K562 (cell line): ENCODE measurements at regions not wholly inside any gene's neighbourhood (a gene's known extent, or its start where the extent isn't known, plus 50 kb on each side); places are given as distances from the start of the nearest gene placed in this dataset.

ENCODE experiments used
- ATAC-seq: fragments of 200-7000 bp; cut with Tn5 transposase; 3 replicates; pipeline ENCODE4 v1.9.1; 2020; ENCODE audit warnings: moderate library complexity
- BruUV-seq: library from RNA; stranded (reverse); fragments of 400-500 nt; replicated peaks from 2 replicates; lab custom pipeline; 2021; lab: Mats Ljungman, UMichigan
- CTCF ChIA-PET: fragments of 300-600 bp; formaldehyde crosslinking; extraction: SDS; loops from one replicate; lab custom pipeline; 2021; ENCODE audit warnings: low intra/inter-chr PET ratio; lab: Yijun Ruan, JAX
- POLR2A ChIA-PET: fragments of 300-600, 350-650 bp; sonication (Branson Sonifier 250); formaldehyde crosslinking; extraction: SDS; loops from one replicate; lab custom pipeline; 2021; ENCODE audit warnings: antibody characterized with exemption, inconsistent platforms; lab: Yijun Ruan, JAX
- DNase-seq, 4 experiments: peaks; one replicate each; pipeline versions ENCODE4 v3.0.0 to v3.0.0-alpha.2; 2011 to 2018; ENCODE audit warnings: low spot score in 3 of 4, mixed read lengths in 3 of 4; ENCODE audit errors: extremely low read depth in 1 of 4
- FAIRE-seq: peaks from 2 replicates; lab custom pipeline; 2011; peaks lifted over from hg19 to GRCh38; lab: Jason Lieb, UNC
- H2AFZ ChIP-seq: 2 replicates; pipeline ENCODE4 v1.6.0; 2011; ENCODE audit warnings: low read depth, low read length, control low read depth, inconsistent platforms
- H3K27ac ChIP-seq: fragments of 200-600 bp; 3 replicates; pipeline ENCODE4 v1.8.0; 2011; ENCODE audit warnings: low read depth, mild to moderate bottlenecking, control low read depth, inconsistent platforms, low read length, moderate library complexity, mixed read lengths; ENCODE audit errors: extremely low read depth
- H3K27me3 ChIP-seq, 2 experiments: fragments of 300-600 bp in 1 of 2; 2 replicates in 1 of 2; 3 replicates in 1 of 2; pipeline versions ENCODE4 v1.6.0 to v1.8.0; 2011; ENCODE audit warnings: inconsistent platforms in 2 of 2, low read length in 2 of 2, mild to moderate bottlenecking in 1 of 2, mixed read lengths in 1 of 2, moderate library complexity in 1 of 2; ENCODE audit not compliant: control insufficient read depth in 2 of 2, insufficient read depth in 2 of 2
- H3K36me3 ChIP-seq: fragments of 300-600 bp; 3 replicates; pipeline ENCODE4 v1.8.0; 2011; ENCODE audit warnings: mild to moderate bottlenecking, low read length, inconsistent platforms; ENCODE audit not compliant: control insufficient read depth, insufficient read depth
- H3K4me1 ChIP-seq, 2 experiments: fragments of 200-600 bp in 1 of 2; replicated peaks in 1 of 2; 2 replicates in 1 of 2; 3 replicates in 1 of 2; pipeline versions ENCODE4 v1.5.1 to v1.8.0; 2011; ENCODE audit warnings: inconsistent platforms in 2 of 2, low read length in 2 of 2, mild to moderate bottlenecking in 1 of 2, mixed read lengths in 1 of 2, moderate library complexity in 1 of 2; ENCODE audit not compliant: control insufficient read depth in 2 of 2, insufficient read depth in 2 of 2
- H3K4me2 ChIP-seq: 2 replicates; pipeline ENCODE4 v1.6.1; 2011; ENCODE audit warnings: low read length, control low read depth, inconsistent platforms, mixed read lengths; ENCODE audit not compliant: insufficient read depth
- H3K4me3 ChIP-seq: fragments of 200-600 bp; sonication (generic), shearing (Covaris generic); 2 replicates; pipeline ENCODE4 v1.5.1; 2016; ENCODE audit warnings: control low read depth, inconsistent platforms
- H3K79me2 ChIP-seq: fragments of 200-600 bp; 3 replicates; pipeline ENCODE4 v1.8.0; 2011; ENCODE audit warnings: low read length, inconsistent platforms; ENCODE audit not compliant: control insufficient read depth, insufficient read depth
- H3K9ac ChIP-seq, 2 experiments: 2 replicates each; pipeline versions ENCODE4 v1.6.0 to v1.6.1; 2011; ENCODE audit warnings: low read depth in 2 of 2, low read length in 2 of 2, control low read depth in 1 of 2, inconsistent platforms in 1 of 2, mild to moderate bottlenecking in 1 of 2, mixed read lengths in 1 of 2; ENCODE audit not compliant: insufficient read depth in 1 of 2
- H3K9me1 ChIP-seq: one replicate; pipeline ENCODE4 v1.6.0; 2011; ENCODE audit warnings: inconsistent platforms, mild to moderate bottlenecking, low read length, moderate library complexity; ENCODE audit not compliant: control insufficient read depth, insufficient read depth
- H3K9me3 ChIP-seq: replicated peaks from 2 replicates; pipeline ENCODE4 v1.5.1; 2011; ENCODE audit warnings: low read depth, low read length, inconsistent platforms; ENCODE audit not compliant: control insufficient read depth, insufficient read depth
- H4K20me1 ChIP-seq: replicated peaks from 2 replicates; pipeline ENCODE4 v1.6.1; 2011; ENCODE audit warnings: low read length, inconsistent platforms, mixed read lengths; ENCODE audit not compliant: control insufficient read depth, insufficient read depth
- DNMT1 ChIP-seq: fragments of 450-650 bp; IDR thresholded peaks from 2 replicates; pipeline ENCODE4 v1.6.1; 2016; ENCODE audit warnings: antibody characterized with exemption, mild to moderate bottlenecking
- FOXA3 ChIP-seq, 2 experiments: fragments of 450-650 bp in 1 of 2; sonication (generic) in 1 of 2; formaldehyde crosslinking; IDR thresholded peaks in 1 of 2; conservative IDR thresholded peaks in 1 of 2; 2 replicates each; pipeline versions ENCODE4 v1.4.0 to v1.8.0; 2020 to 2022; ENCODE audit warnings: mild to moderate bottlenecking in 2 of 2, missing genetic modification reagents in 1 of 2
- ILK ChIP-seq: fragments of 450-650 bp; IDR thresholded peaks from 2 replicates; pipeline ENCODE4 v1.6.1; 2016; ENCODE audit warnings: missing genetic modification characterization, low read depth, mild to moderate bottlenecking, missing compliant biosample characterization, moderate library complexity, borderline replicate concordance
- KAT8 ChIP-seq: fragments of 450-650 bp; IDR thresholded peaks from 2 replicates; pipeline ENCODE4 v1.6.1; 2016; ENCODE audit warnings: low read depth, mild to moderate bottlenecking
- KLF10 ChIP-seq: fragments of 250-450 bp; sonication (Bioruptor Pico); IDR thresholded peaks from 2 replicates; pipeline ENCODE4 v1.6.1; 2021; ENCODE audit warnings: matching md5 sums
- KLF16 ChIP-seq: IDR thresholded peaks from 2 replicates; pipeline ENCODE4 v1.6.1; 2016; ENCODE audit warnings: antibody characterized with exemption
- MCM2 ChIP-seq: fragments of 450-650 bp; IDR thresholded peaks from 2 replicates; pipeline ENCODE4 v1.6.1; 2017; ENCODE audit warnings: low read depth, mild to moderate bottlenecking
- MTA1 ChIP-seq: fragments of 450-650 bp; IDR thresholded peaks from 2 replicates; pipeline ENCODE4 v1.6.1; 2017; ENCODE audit warnings: borderline replicate concordance
- PHF20 ChIP-seq: fragments of 450-650 bp; IDR thresholded peaks from 2 replicates; pipeline ENCODE4 v1.6.1; 2018; ENCODE audit not compliant: partially characterized antibody
- PTTG1 ChIP-seq: fragments of 450-650 bp; IDR thresholded peaks from 2 replicates; pipeline ENCODE4 v1.6.1; 2016; ENCODE audit warnings: low read depth, mild to moderate bottlenecking, missing genetic modification characterization, missing compliant biosample characterization
- RBFOX2 ChIP-seq: fragments of 200-400 bp; formaldehyde crosslinking; IDR thresholded peaks from 2 replicates; pipeline ENCODE4 v1.6.1; 2017; ENCODE audit warnings: low read depth, mild to moderate bottlenecking, low read length, moderate library complexity
- SIRT6 ChIP-seq: IDR thresholded peaks from one replicate; pipeline ENCODE4 v1.6.1; 2012; ENCODE audit warnings: low read depth, mild to moderate bottlenecking, control low read depth, inconsistent platforms, low read length, moderate library complexity
- TAF15 ChIP-seq: fragments of 200-400 bp; formaldehyde crosslinking; IDR thresholded peaks from 2 replicates; pipeline ENCODE4 v1.6.1; 2017; ENCODE audit warnings: mild to moderate bottlenecking, low read depth, low read length, moderate library complexity
- TEAD4 ChIP-seq, 2 experiments: sonication (generic) in 1 of 2; formaldehyde crosslinking in 1 of 2; IDR thresholded peaks; 2 replicates each; pipeline versions ENCODE4 v1.6.1 to v1.8.0; 2012 to 2022; ENCODE audit warnings: borderline replicate concordance in 1 of 2, inconsistent platforms in 1 of 2, low read length in 1 of 2, mild to moderate bottlenecking in 1 of 2, missing genetic modification reagents in 1 of 2
- ZNF274 ChIP-seq: IDR thresholded peaks from 2 replicates; pipeline ENCODE4 v1.6.1; 2011; ENCODE audit warnings: low read depth, mild to moderate bottlenecking, low read length, moderate library complexity, borderline replicate concordance
- WGBS: fragments of 100-300 bp; shearing (Covaris generic); methylation state at CpG from one replicate; pipeline ENCODE4 v1.1.6; 2016; ENCODE audit warnings: low coverage, mixed read lengths; ENCODE audit not compliant: insufficient coverage; ENCODE audit errors: missing lambda C conversion rate; 5-methylcytosine and 5-hydroxymethylcytosine counted together
- in situ Hi-C: fragments of 300-500 bp; cut with MboI; formaldehyde crosslinking; loops from 4 replicates; pipeline ENCODE4 v1.15.0; 2018; ENCODE audit warnings: inconsistent platforms, mixed read lengths
- intact Hi-C: fragments of 100-400 bp; cut with micrococcal nuclease; formaldehyde crosslinking; loops from 2 replicates; pipeline ENCODE4 v1.14.2; 2022
- TF ChIP-seq, protein P1 (sequence below): sonication (generic); formaldehyde crosslinking; IDR thresholded peaks from 2 replicates; pipeline ENCODE4 v1.8.0; 2023; ENCODE audit warnings: mild to moderate bottlenecking, missing genetic modification reagents
- TF ChIP-seq, protein P2 (sequence below): fragments of 450-650 bp; IDR thresholded peaks from 2 replicates; pipeline ENCODE4 v1.6.1; 2016; ENCODE audit warnings: low read depth, mild to moderate bottlenecking, moderate library complexity
- TF ChIP-seq, protein P3 (sequence below): fragments of 200-800 bp; sonication (Bioruptor generic); IDR thresholded peaks from 2 replicates; pipeline ENCODE4 v1.6.1; 2017; ENCODE audit warnings: missing genetic modification characterization, missing compliant biosample characterization
- TF ChIP-seq, protein P4 (sequence below): fragments of 450-650 bp; IDR thresholded peaks from 2 replicates; pipeline ENCODE4 v1.6.1; 2016

DNA sequence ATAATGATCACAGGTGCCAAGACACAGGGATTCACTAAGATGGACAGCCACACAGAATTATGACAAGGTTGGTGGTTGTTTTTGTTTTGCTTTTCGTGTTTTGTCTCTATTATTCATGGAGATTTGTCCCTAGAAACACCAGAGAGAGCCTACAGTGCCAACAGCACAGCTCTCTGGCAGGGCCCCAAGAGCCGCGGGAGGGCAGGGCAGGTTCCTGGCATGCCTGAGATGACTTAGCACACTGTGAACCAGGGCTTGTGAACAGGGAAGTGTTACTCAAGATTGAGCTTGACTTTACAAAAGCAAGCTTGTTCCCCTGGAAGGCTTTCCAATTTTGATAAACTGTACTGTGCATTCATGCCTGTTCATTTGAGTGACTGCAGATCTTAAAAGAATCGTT, 437.4 kb upstream of the SALL3 start:
- Histone ChIP-seq H3K4me3 (no peak overlapping the region), H2AFZ (no peak overlapping the region), H3K27ac (no peak overlapping the region), H3K9me3 (no peaks in the 10 kb centered on the region), H3K9me1 (no peaks in the 10 kb centered on the region), H3K79me2 (no peaks in the 10 kb centered on the region), H3K9ac (no peak overlapping the region), H3K4me1 (no peaks in the 10 kb centered on the region), H3K4me2 (no peak overlapping the region), H3K27me3 (no peaks in the 10 kb centered on the region; a peak in 1 of 5 replicates), H4K20me1 (no peaks in the 10 kb centered on the region), H3K36me3 (no peaks in the 10 kb centered on the region)
- POLR2A ChIA-PET: no interaction called here
- ATAC-seq (no peak), DNase-seq (no peak), FAIRE-seq (no peak)
- CTCF ChIA-PET: no interaction called here
- no TSS peak for BruUV-seq
- intact Hi-C loops: no loop called here
- no peak for TF ChIP-seq PHF20
- no peak for TF ChIP-seq ILK
- no peak for TF ChIP-seq DNMT1
- no peak for TF ChIP-seq FOXA3 (CRISPR knock-in tag; conservative IDR thresholded peaks at IDR 0.05 in 1 of 2, IDR thresholded peaks at IDR 0.05 in 1 of 2)
- no peak for TF ChIP-seq PTTG1
- TF ChIP-seq TEAD4 (IDR thresholded peaks at IDR 0.05; ENCODE audit: low read length): no peak
- no peak for TF ChIP-seq TEAD4 (CRISPR knock-in tag; IDR thresholded peaks at IDR 0.05; ENCODE audit: borderline replicate concordance)
- TF ChIP-seq TAF15: no peak
- no peak for TF ChIP-seq KAT8
- TF ChIP-seq, protein P1, sequence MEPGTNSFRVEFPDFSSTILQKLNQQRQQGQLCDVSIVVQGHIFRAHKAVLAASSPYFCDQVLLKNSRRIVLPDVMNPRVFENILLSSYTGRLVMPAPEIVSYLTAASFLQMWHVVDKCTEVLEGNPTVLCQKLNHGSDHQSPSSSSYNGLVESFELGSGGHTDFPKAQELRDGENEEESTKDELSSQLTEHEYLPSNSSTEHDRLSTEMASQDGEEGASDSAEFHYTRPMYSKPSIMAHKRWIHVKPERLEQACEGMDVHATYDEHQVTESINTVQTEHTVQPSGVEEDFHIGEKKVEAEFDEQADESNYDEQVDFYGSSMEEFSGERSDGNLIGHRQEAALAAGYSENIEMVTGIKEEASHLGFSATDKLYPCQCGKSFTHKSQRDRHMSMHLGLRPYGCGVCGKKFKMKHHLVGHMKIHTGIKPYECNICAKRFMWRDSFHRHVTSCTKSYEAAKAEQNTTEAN (CRISPR knock-in tag): no peak
- no peak for TF ChIP-seq RBFOX2
- TF ChIP-seq, protein P2, sequence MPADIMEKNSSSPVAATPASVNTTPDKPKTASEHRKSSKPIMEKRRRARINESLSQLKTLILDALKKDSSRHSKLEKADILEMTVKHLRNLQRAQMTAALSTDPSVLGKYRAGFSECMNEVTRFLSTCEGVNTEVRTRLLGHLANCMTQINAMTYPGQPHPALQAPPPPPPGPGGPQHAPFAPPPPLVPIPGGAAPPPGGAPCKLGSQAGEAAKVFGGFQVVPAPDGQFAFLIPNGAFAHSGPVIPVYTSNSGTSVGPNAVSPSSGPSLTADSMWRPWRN: no peak
- TF ChIP-seq, protein P3, sequence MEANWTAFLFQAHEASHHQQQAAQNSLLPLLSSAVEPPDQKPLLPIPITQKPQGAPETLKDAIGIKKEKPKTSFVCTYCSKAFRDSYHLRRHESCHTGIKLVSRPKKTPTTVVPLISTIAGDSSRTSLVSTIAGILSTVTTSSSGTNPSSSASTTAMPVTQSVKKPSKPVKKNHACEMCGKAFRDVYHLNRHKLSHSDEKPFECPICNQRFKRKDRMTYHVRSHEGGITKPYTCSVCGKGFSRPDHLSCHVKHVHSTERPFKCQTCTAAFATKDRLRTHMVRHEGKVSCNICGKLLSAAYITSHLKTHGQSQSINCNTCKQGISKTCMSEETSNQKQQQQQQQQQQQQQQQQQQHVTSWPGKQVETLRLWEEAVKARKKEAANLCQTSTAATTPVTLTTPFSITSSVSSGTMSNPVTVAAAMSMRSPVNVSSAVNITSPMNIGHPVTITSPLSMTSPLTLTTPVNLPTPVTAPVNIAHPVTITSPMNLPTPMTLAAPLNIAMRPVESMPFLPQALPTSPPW (CRISPR knock-in tag): no peak
- no peak for TF ChIP-seq KLF10 (CRISPR knock-in tag)
- no peak for TF ChIP-seq MTA1
- no peak for TF ChIP-seq KLF16
- no peak for TF ChIP-seq SIRT6
- TF ChIP-seq ZNF274: no peak
- TF ChIP-seq, protein P4, sequence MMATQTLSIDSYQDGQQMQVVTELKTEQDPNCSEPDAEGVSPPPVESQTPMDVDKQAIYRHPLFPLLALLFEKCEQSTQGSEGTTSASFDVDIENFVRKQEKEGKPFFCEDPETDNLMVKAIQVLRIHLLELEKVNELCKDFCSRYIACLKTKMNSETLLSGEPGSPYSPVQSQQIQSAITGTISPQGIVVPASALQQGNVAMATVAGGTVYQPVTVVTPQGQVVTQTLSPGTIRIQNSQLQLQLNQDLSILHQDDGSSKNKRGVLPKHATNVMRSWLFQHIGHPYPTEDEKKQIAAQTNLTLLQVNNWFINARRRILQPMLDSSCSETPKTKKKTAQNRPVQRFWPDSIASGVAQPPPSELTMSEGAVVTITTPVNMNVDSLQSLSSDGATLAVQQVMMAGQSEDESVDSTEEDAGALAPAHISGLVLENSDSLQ: no peak
- TF ChIP-seq MCM2: no peak
- WGBS: 0% methylated on average over 2 of the region's 4 CpGs
- in situ Hi-C loops: no loop called here
